Neural progenitor cell (in vitro differentiated cells): ENCODE measurements at regions not wholly inside any gene's neighbourhood (a gene's known extent, or its start where the extent isn't known, plus 50 kb on each side); places are given as distances from the start of the nearest gene placed in this dataset.
A peak's percentile ranks its signal among the peaks of the same experiment; 100 is the strongest.

ENCODE experiments used
- DNase-seq: peaks from one replicate; pipeline ENCODE4 v3.0.0-alpha.2; 2016; ENCODE audit warnings: low spot score
- H2AFZ ChIP-seq: fragments of 200-600 bp; sonication (generic); replicated peaks from 2 replicates; pipeline ENCODE4 v1.6.1; 2016; ENCODE audit warnings: antibody characterized with exemption
- H3F3A ChIP-seq: fragments of 200-600 bp; sonication (generic); 2 replicates; pipeline ENCODE4 v1.6.1; 2016; ENCODE audit warnings: antibody characterized with exemption, low read depth
- H3K27ac ChIP-seq: fragments of 200-600 bp; sonication (generic); 2 replicates; pipeline ENCODE4 v1.5.1; 2016; ENCODE audit warnings: mild to moderate bottlenecking
- H3K27me3 ChIP-seq: fragments of 200-600 bp; sonication (generic); 2 replicates; pipeline ENCODE4 v1.6.1; 2016; ENCODE audit warnings: mild to moderate bottlenecking, moderate library complexity
- H3K36me3 ChIP-seq: fragments of 200-600 bp; sonication (generic); 2 replicates; pipeline ENCODE4 v1.5.1; 2016
- H3K4me1 ChIP-seq: fragments of 200-600 bp; sonication (generic); 2 replicates; pipeline ENCODE4 v1.6.1; 2016; ENCODE audit warnings: mixed run types
- H3K4me2 ChIP-seq: fragments of 200-600 bp; sonication (generic); 2 replicates; pipeline ENCODE4 v1.6.1; 2016
- H3K4me3 ChIP-seq: fragments of 200-600 bp; sonication (generic); 2 replicates; pipeline ENCODE4 v1.5.1; 2016
- H3K79me2 ChIP-seq: fragments of 200-600 bp; sonication (generic); 2 replicates; pipeline ENCODE4 v1.6.1; 2016; ENCODE audit warnings: low read depth
- H3K9ac ChIP-seq: fragments of 200-600 bp; sonication (generic); 2 replicates; pipeline ENCODE4 v1.6.1; 2016
- H3K9me3 ChIP-seq: fragments of 200-600 bp; sonication (generic); 2 replicates; pipeline ENCODE4 v1.5.1; 2016; ENCODE audit warnings: low read depth
- H4K20me1 ChIP-seq: fragments of 200-600 bp; sonication (generic); 2 replicates; pipeline ENCODE4 v1.6.1; 2016; ENCODE audit warnings: low read depth
- H3K27ac Mint-ChIP-seq: 3 replicates; pipeline ENCODE4 v1.8.0; 2021; ENCODE audit warnings: mixed read lengths
- H3K27me3 Mint-ChIP-seq: 2 replicates; pipeline ENCODE4 v1.8.0; 2022; ENCODE audit warnings: low read depth, mild to moderate bottlenecking, inconsistent platforms, moderate library complexity, mixed read lengths; ENCODE audit not compliant: insufficient read depth
- H3K36me3 Mint-ChIP-seq: 3 replicates; pipeline ENCODE4 v1.8.0; 2021; ENCODE audit warnings: mixed read lengths
- H3K4me1 Mint-ChIP-seq: 3 replicates; pipeline ENCODE4 v1.8.0; 2021; ENCODE audit warnings: mixed read lengths
- H3K4me3 Mint-ChIP-seq: 3 replicates; pipeline ENCODE4 v1.8.0; 2021; ENCODE audit warnings: mild to moderate bottlenecking, moderate library complexity, mixed read lengths
- H3K9me3 Mint-ChIP-seq: 3 replicates; pipeline ENCODE4 v1.8.0; 2020; ENCODE audit warnings: mixed read lengths
- EZH2 ChIP-seq: fragments of 200-600 bp; sonication (generic); IDR thresholded peaks from 2 replicates; pipeline ENCODE4 v1.6.1; 2017; ENCODE audit warnings: antibody characterized with exemption, mild to moderate bottlenecking, moderate library complexity
- EZH2phosphoT487 ChIP-seq: fragments of 200-600 bp; sonication (generic); IDR thresholded peaks from 2 replicates; pipeline ENCODE4 v1.6.1; 2017; ENCODE audit warnings: antibody characterized with exemption
- TF ChIP-seq, protein P1 (sequence below): fragments of 200-600 bp; sonication (generic); IDR thresholded peaks from 2 replicates; pipeline ENCODE4 v1.5.1; 2017; ENCODE audit warnings: antibody characterized with exemption, mild to moderate bottlenecking

DNA sequence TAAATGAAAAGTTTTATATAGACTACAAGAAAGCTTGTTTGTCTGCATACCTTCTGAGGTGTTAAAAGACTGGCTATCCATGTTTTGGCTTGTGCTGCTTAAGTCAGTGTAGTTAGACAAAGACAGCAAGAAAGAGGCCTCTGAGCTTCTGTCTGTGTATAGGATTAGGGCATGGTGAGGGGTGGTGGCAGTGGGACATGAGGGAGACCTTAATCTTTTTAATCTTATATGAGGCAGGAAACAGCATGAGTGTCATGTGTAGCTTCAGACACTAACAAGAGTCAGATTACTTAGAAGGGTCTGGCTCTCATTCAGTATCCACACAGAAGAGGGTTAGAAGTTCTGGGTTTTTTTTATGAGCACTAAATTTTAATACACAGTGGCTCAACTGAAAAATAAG lies 213.3 kb downstream of the GABRG1 start:
- H3K36me3 Mint-ChIP-seq, result no peaks in the 10 kb centered on the region
- Histone ChIP-seq H3K4me2 (no peak overlapping the region), H3K79me2 (no peaks in the 10 kb centered on the region), H3K27me3 (no peaks in the 10 kb centered on the region), H2AFZ (no peak overlapping the region), H3K9ac (no peak overlapping the region), H3K9me3 (no peaks in the 10 kb centered on the region), H3F3A (no peaks in the 10 kb centered on the region), H3K36me3 (no peaks in the 10 kb centered on the region), H3K27ac (no peak overlapping the region), H3K4me3 (no peak overlapping the region), H4K20me1 (no peaks in the 10 kb centered on the region), H3K4me1 (no peaks in the 10 kb centered on the region)
- peak overlapping the region; percentile 39 for H3K27ac Mint-ChIP-seq
- H3K4me3 Mint-ChIP-seq, result no peak overlapping the region
- H3K27me3 Mint-ChIP-seq, result no peaks in the 10 kb centered on the region
- H3K4me1 Mint-ChIP-seq, result peaks cover 5% of the 10 kb centered on the region
- TF ChIP-seq, protein P1, sequence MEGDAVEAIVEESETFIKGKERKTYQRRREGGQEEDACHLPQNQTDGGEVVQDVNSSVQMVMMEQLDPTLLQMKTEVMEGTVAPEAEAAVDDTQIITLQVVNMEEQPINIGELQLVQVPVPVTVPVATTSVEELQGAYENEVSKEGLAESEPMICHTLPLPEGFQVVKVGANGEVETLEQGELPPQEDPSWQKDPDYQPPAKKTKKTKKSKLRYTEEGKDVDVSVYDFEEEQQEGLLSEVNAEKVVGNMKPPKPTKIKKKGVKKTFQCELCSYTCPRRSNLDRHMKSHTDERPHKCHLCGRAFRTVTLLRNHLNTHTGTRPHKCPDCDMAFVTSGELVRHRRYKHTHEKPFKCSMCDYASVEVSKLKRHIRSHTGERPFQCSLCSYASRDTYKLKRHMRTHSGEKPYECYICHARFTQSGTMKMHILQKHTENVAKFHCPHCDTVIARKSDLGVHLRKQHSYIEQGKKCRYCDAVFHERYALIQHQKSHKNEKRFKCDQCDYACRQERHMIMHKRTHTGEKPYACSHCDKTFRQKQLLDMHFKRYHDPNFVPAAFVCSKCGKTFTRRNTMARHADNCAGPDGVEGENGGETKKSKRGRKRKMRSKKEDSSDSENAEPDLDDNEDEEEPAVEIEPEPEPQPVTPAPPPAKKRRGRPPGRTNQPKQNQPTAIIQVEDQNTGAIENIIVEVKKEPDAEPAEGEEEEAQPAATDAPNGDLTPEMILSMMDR, result no peak
- TF ChIP-seq EZH2 (no peak), EZH2phosphoT487 (no peak)
- H3K9me3 Mint-ChIP-seq, result no peaks in the 10 kb centered on the region
- peak; percentile 25 for DNase-seq

DNA sequence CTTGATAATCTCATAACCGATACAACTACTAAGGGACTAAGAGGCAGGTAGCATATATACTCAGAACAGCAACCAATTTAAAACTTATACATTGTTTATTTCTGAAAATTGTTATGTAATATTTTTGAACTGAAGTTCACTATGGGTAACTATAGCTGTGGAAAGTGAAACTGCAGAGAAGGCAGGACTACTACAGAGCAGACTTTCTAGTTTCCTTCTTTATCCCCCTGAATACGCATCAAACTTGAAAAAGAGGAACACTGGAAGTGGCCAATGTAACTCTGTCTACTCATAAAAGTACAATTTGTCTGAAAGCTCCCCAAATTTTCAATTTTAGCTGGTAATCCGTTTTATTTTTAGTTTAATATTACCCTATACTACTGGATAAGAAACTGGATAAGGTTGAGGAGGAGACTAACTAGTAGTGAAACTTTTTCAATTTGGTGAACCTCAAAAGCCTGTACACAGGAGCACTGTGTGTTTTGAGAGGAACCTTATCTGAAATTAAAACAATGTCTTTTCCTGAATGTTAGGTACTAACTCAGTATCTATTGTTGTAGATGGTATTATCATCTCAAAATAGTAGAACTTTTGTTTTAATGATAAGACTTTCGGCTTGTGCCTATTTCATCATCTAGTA lies 225.8 kb downstream of the GABRG1 start:
- Mint-ChIP-seq H3K36me3 (no peaks in the 10 kb centered on the region), H3K4me1 (no peaks in the 10 kb centered on the region), H3K27me3 (peaks cover under 1% of the 10 kb centered on the region), H3K4me3 (no peak overlapping the region), H3K9me3 (no peaks in the 10 kb centered on the region), H3K27ac (no peak overlapping the region)
- Histone ChIP-seq H3K4me2 (no peak overlapping the region), H2AFZ (no peak overlapping the region), H3K27me3 (no peaks in the 10 kb centered on the region), H3K4me1 (no peaks in the 10 kb centered on the region), H3K79me2 (no peaks in the 10 kb centered on the region), H3F3A (no peaks in the 10 kb centered on the region), H3K36me3 (no peaks in the 10 kb centered on the region), H3K9me3 (no peaks in the 10 kb centered on the region), H3K4me3 (no peak overlapping the region), H3K9ac (no peak overlapping the region), H4K20me1 (no peaks in the 10 kb centered on the region), H3K27ac (no peak overlapping the region)
- no peak for DNase-seq
- TF ChIP-seq, protein P1, result no peak
- no peak for TF ChIP-seq EZH2

DNA sequence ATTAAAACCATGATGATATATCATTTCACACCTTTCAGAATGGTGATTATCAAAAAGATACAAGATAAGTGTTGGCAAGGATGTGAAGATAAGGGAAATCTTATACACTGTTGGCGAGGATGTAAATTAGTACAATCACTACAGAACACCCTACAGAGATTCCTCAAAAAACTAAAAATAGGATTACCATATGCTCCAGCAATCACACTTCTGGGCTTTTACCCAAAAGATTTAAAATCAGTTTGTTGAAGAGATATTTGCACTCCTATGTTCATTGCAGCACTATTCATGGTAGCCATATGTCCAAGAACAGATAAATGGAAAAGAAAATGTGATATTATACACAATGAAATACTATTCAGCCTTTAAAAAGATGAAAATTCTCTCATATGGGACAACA lies 240.4 kb downstream of the GABRG1 start:
- Histone ChIP-seq H3K36me3 (no peaks in the 10 kb centered on the region), H3K79me2 (no peaks in the 10 kb centered on the region), H3K4me3 (no peak overlapping the region), H3K9ac (no peak overlapping the region), H3F3A (no peaks in the 10 kb centered on the region), H3K27me3 (no peaks in the 10 kb centered on the region), H2AFZ (no peak overlapping the region), H3K9me3 (no peaks in the 10 kb centered on the region), H3K4me2 (no peak overlapping the region), H4K20me1 (no peaks in the 10 kb centered on the region), H3K4me1 (no peaks in the 10 kb centered on the region), H3K27ac (no peak overlapping the region)
- Mint-ChIP-seq H3K36me3 (no peaks in the 10 kb centered on the region), H3K9me3 (no peaks in the 10 kb centered on the region), H3K4me1 (no peaks in the 10 kb centered on the region), H3K27me3 (no peaks in the 10 kb centered on the region), H3K4me3 (no peak overlapping the region), H3K27ac (no peak overlapping the region)
- no peak for DNase-seq
- no peak for TF ChIP-seq EZH2phosphoT487

DNA sequence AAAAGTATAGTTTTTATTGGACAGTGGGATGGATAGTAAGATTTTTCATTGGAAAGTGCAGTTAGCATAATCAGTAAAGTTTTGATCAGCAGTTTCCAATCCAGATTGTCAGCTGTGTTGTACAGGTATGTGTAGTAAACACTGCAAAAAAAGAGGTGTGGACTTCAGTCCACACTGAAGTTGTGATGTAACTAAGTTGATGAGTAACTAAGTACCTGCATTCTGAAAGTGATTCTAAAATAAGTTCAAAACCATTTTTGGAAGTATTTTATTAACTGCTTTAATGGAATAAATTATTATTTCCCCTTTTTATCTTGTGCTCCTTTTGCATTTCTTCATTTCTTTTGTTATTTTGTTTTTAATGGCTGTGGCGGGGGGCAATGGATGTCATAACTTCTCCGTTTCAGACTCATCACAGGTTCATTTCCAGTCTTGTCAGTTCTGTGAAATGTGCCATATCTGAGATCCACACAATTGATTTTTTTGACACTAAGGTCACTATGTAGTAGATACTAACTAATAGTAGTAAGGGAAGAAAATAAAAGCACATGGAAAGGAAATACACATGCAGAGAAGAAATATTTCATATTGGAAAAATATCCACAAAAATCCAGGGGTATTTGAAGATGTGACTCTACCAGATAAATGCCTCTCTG lies 247.5 kb downstream of the GABRG1 start:
- H3K4me1 Mint-ChIP-seq, result no peaks in the 10 kb centered on the region
- no peaks in the 10 kb centered on the region for H3K27me3 Mint-ChIP-seq
- H3K4me3 Mint-ChIP-seq, result no peak overlapping the region
- H3K27ac Mint-ChIP-seq, result no peak overlapping the region
- no peak overlapping the region for H3K4me2 ChIP-seq
- no peak for TF ChIP-seq EZH2phosphoT487
- no peak for TF ChIP-seq EZH2
- TF ChIP-seq, protein P1, result no peak
- no peaks in the 10 kb centered on the region for H3K9me3 Mint-ChIP-seq
- H3K36me3 ChIP-seq, result no peaks in the 10 kb centered on the region
- no peak overlapping the region for H3K9ac ChIP-seq
- no peaks in the 10 kb centered on the region for H3K9me3 ChIP-seq
- H3K4me3 ChIP-seq, result no peak overlapping the region
- no peaks in the 10 kb centered on the region for H3K27me3 ChIP-seq
- no peaks in the 10 kb centered on the region for H3K4me1 ChIP-seq
- H3K27ac ChIP-seq, result no peak overlapping the region
- no peak overlapping the region for H2AFZ ChIP-seq
- no peaks in the 10 kb centered on the region for H4K20me1 ChIP-seq
- H3K36me3 Mint-ChIP-seq, result no peaks in the 10 kb centered on the region
- H3K79me2 ChIP-seq, result no peaks in the 10 kb centered on the region
- no peak for DNase-seq
- no peaks in the 10 kb centered on the region for H3F3A ChIP-seq
